ENCODE measurements at regions not wholly inside any gene's neighbourhood (a gene's known extent, or its start where the extent isn't known, plus 50 kb on each side); places are given as distances from the start of the nearest gene placed in this dataset.
A peak's percentile ranks its signal among the peaks of the same experiment; 100 is the strongest.

DNA sequence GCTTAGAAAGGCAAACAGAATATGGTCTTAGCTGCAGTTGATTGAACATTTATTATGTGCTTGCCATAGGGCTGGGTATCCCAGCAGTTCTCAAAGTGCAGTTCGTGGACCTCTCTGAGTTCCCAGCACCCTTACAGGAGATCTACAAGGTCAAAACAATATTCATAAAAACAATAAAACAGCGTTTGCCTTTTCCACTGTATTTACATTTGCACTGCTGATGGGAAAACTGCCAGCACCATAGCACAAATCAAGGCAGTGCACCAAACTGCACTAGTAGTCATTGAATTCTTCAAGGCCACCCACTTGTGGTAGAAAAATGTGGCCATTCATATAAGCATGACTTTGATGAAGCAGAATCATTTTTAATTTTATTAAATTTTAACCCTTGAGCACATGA lies 128.1 kb downstream of the CCDC34 start:
- TF ChIP-seq, protein P1, sequence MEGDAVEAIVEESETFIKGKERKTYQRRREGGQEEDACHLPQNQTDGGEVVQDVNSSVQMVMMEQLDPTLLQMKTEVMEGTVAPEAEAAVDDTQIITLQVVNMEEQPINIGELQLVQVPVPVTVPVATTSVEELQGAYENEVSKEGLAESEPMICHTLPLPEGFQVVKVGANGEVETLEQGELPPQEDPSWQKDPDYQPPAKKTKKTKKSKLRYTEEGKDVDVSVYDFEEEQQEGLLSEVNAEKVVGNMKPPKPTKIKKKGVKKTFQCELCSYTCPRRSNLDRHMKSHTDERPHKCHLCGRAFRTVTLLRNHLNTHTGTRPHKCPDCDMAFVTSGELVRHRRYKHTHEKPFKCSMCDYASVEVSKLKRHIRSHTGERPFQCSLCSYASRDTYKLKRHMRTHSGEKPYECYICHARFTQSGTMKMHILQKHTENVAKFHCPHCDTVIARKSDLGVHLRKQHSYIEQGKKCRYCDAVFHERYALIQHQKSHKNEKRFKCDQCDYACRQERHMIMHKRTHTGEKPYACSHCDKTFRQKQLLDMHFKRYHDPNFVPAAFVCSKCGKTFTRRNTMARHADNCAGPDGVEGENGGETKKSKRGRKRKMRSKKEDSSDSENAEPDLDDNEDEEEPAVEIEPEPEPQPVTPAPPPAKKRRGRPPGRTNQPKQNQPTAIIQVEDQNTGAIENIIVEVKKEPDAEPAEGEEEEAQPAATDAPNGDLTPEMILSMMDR (IDR thresholded peaks at IDR 0.05): no peak
- Mint-ChIP-seq H3K4me1 (ENCODE audit: low read depth) (peaks cover 19% of the 10 kb centered on the region), H3K27me3 (ENCODE audit: insufficient read depth) (no peaks in the 10 kb centered on the region; the same call in 1 of the 2 replicates), H3K9me3 (no peaks in the 10 kb centered on the region), H3K4me3 (no peak overlapping the region), H3K36me3 (ENCODE audit: low read depth) (no peaks in the 10 kb centered on the region), H3K27ac (no peak overlapping the region)
- no peak for DNase-seq

DNA sequence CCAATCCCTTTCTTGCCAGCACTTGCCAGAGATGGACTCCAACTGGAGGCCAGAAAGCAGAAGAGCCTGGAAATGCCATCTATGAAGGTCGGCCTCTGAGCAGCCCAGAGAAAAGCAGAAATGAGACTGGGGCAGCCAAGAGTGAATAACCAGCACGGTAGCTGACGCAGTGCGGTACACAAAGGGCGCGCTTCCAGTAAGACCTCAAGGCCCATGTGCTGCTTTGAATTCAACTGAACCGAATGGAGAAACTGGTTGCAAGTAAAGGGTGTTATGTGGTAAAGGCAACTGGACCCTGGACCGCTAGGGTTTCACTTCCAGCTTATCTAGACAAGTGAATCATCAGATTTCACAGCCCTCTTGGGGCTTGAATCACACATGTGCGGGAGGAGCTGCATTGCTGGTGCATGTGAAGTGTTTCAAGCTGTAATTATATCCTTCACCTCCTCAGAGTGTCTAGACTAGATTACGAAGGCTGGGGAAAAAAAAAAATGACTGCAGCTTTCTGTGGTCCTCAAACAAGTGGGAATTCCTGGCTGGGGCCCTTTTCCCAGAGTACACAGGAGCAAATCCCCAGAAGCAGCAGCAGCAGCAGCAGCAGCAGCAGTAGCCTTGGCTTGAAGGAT lies 128.9 kb downstream of the CCDC34 start:
- peaks cover 26% of the 10 kb centered on the region for H3K4me1 Mint-ChIP-seq (ENCODE audit: low read depth)
- H3K4me3 Mint-ChIP-seq: peak overlapping the region; percentile 45; the same call in 1 of the 2 replicates
- DNase-seq: peak; percentile 70
- no peaks in the 10 kb centered on the region for H3K9me3 Mint-ChIP-seq
- H3K27ac Mint-ChIP-seq: no peak overlapping the region; the same call in 1 of the 2 replicates
- H3K27me3 Mint-ChIP-seq (ENCODE audit: insufficient read depth): no peaks in the 10 kb centered on the region; the same call in 1 of the 2 replicates
- no peaks in the 10 kb centered on the region for H3K36me3 Mint-ChIP-seq (ENCODE audit: low read depth)
- TF ChIP-seq, protein P1 (IDR thresholded peaks at IDR 0.05): peak; percentile 47; the same call in 1 of the 2 replicates

- DNase-seq: no peak
- H3K27me3 Mint-ChIP-seq (ENCODE audit: insufficient read depth): no peaks in the 10 kb centered on the region; the same call in 1 of the 2 replicates
- no peaks in the 10 kb centered on the region for H3K9me3 Mint-ChIP-seq
- H3K4me1 Mint-ChIP-seq (ENCODE audit: low read depth): peaks cover 26% of the 10 kb centered on the region
- no peaks in the 10 kb centered on the region for H3K36me3 Mint-ChIP-seq (ENCODE audit: low read depth)
- TF ChIP-seq, protein P1 (IDR thresholded peaks at IDR 0.05): no peak
- H3K4me3 Mint-ChIP-seq: no peak overlapping the region; the same call in 1 of the 2 replicates
- no peak overlapping the region for H3K27ac Mint-ChIP-seq
Measured at GRCh38 chr11:27233654-27234042, 129.4 kb downstream of the CCDC34 start.

GRCh38 chr11:27231530-27231929 lies 131.5 kb downstream of the CCDC34 start:
- TF ChIP-seq, protein P1 (IDR thresholded peaks at IDR 0.05): no peak
- no peaks in the 10 kb centered on the region; the same call in 1 of the 2 replicates for H3K27me3 Mint-ChIP-seq (ENCODE audit: insufficient read depth)
- DNase-seq: no peak
- H3K4me1 Mint-ChIP-seq (ENCODE audit: low read depth): peaks cover 26% of the 10 kb centered on the region
- no peaks in the 10 kb centered on the region for H3K36me3 Mint-ChIP-seq (ENCODE audit: low read depth)
- H3K9me3 Mint-ChIP-seq: no peaks in the 10 kb centered on the region
- H3K27ac Mint-ChIP-seq: no peak overlapping the region
- no peak overlapping the region for H3K4me3 Mint-ChIP-seq

DNA sequence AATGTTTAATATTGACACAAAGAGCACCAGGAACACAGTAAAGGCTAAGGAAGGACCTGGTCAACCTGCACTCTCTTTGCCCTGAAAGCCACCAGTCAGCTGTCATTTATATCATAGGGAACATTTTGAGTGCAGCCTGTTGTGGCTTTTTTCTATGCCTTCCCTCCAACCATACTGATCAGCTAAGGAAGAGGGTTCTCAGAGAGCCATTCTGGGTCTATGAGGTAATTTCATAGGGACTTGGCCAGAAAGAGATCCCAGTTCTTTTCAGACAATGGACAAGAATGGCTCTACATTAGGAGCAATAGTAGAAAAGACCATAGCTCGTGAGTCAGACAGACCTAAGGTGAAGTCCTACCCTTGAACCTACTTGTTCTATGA lies 132.8 kb downstream of the CCDC34 start:
- H3K27ac Mint-ChIP-seq: no peak overlapping the region
- TF ChIP-seq, protein P1 (IDR thresholded peaks at IDR 0.05): no peak
- H3K4me3 Mint-ChIP-seq: no peak overlapping the region
- H3K9me3 Mint-ChIP-seq: no peaks in the 10 kb centered on the region
- H3K36me3 Mint-ChIP-seq (ENCODE audit: low read depth): no peaks in the 10 kb centered on the region
- H3K27me3 Mint-ChIP-seq (ENCODE audit: insufficient read depth): no peaks in the 10 kb centered on the region; the same call in 1 of the 2 replicates
- H3K4me1 Mint-ChIP-seq (ENCODE audit: low read depth): peaks cover 34% of the 10 kb centered on the region
- DNase-seq: no peak
